NCI-H1092 treated with DMSO at 0.1 percent for 48 hours (cell line): ENCODE measurements at regions not wholly inside any gene's neighbourhood (a gene's known extent, or its start where the extent isn't known, plus 50 kb on each side); places are given as distances from the start of the nearest gene placed in this dataset.
"Not testable (repeated sequence)": the region's sequence is repeated elsewhere in the genome, so short reads cannot be mapped to it uniquely, and the experiment has no call there.

ENCODE experiments used
- DNase-seq: peaks from one replicate; lab custom pipeline; 2025; lab: John Stamatoyannopoulos, UW

- peak; percentile 53 for DNase-seq
These were observed 545.8 kb downstream of the LIG4 start for GRCh38 chr13:107669391-107669993.

DNA sequence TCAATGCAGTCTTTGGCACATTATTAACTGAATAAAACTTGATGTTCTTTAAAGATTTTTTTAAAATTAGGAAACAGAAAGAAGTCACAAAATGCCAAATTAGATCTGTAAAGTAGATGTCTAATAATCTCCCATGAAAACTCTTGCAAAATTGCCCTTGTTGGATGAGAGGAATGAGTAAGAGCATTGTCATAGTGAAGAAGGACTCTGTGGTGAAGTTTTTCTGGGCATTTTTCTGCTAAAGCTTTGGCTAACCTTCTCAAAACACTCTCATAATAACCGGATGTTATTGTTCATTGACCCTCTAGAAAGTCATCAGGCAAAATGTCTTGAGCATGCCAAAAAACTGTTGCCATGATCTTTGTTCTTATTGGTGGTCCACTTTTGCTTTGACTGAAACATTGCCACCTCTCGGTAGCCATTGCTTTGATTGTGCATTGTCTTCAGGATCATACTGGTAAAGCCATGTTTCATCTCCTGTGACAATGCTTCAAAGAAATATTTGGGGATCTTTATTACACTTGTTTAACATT is 549.3 kb downstream of the LIG4 start:
- DNase-seq: no peak

DNA sequence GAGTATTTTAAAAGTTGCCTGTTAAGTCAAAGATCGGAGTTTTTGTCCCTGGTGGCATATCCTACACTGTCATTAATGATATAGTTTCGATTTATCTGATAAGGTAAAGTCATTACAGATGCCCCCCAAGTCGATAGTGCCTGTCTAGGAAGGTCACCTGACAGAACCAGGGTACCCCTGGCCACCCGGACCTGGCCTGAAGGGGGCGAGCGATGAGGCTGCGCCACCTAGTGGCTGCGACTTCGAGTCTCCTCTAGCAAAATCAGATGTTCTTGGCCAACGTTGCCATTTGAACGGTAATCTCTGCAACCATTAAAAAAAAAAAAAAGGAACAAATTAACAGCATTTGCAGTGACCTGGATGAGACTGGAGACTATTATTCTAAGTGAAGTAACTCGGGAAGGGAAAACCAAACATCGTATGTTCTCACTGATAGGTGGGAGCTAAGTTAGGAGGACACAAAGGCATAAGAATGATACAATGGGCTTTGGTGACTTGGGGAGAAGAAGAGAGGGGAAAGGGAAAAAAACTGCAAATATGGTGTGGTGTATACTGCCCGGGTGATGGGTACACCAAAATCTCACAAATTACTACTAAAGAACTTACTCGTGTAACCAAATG is 565.1 kb downstream of the LIG4 start:
- no peak for DNase-seq

DNA sequence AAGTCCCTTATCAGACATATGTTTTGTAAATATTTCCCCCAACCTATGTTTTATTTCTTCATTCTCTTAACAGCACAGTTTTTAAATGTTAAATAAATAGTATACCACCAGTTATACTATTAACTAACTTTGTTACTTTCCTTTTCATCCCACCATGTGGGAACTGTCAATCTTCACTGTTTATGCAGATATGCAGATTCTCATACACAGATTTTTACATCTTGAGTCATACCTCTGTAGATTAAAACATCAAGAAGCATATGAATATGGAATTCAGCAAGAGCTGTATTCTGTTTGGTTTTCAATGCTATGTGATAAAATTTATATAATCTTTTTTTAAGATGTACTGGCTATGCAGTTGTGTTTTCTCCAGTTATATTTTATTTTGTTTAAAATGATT is 566.3 kb downstream of the LIG4 start:
- no peak for DNase-seq

- DNase-seq: peak; percentile 15
These were observed 571.2 kb downstream of the LIG4 start for GRCh38 chr13:107644136-107644535.

DNA sequence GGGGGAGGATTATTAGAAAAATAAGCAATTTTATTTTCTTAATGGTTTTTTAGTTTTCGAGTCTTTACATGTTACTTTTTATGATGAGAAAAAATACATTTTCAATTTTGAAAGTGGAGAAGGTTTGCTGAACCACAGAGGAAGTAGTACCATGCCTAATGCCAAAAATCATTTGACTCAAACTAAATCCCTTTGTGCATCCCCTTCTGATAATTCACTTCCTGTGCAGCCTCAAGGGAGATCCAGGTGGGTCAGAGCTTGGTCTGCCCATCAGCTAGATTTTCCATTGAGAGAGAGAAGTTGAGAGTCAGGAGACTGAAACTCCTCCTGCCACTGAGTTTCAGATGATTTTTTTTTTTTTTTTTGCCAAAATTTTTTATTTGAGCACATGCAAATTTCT is 571.7 kb downstream of the LIG4 start:
- DNase-seq: peak; percentile 61

DNA sequence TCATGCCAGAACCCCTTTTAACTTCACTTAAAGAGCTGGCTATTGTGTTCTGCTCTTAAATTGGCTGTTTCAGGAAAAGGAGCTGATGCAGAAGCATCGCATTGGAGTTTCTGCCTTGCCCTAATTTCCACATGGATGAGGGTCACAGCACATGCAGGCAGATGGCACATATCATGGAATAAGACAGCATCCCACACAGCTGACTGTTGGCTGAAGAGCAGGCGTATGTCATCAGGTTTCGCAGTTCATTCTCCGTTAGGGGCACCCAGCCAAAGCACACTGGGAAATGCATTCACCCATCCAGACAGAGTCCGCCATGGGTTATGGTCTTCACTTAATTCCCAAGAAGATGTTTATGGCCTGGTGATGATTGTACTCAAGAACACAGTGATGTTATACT is 572.5 kb downstream of the LIG4 start:
- DNase-seq: peak; percentile 95

DNA sequence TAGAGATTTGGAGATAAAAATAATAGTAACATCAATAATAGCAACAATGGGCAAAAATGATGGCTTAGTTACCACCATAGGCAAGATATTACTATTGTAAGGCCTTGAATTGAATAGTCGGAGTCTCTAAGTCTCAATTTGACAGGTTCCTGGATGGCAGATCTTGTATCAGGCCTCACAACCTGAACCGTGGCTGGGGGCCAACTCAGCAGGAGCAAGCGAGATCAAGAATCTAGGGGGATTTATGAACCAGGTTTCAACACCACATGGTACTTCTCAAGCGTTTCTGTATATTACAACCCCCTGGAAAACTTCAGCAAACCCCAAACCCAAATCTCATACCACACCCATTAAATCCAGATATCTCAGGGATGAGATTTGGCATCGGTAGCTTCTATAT is 573.8 kb downstream of the LIG4 start:
- DNase-seq: no peak

- DNase-seq: no peak
These were observed 589.7 kb downstream of the LIG4 start for GRCh38 chr13:107625648-107626047.

DNA sequence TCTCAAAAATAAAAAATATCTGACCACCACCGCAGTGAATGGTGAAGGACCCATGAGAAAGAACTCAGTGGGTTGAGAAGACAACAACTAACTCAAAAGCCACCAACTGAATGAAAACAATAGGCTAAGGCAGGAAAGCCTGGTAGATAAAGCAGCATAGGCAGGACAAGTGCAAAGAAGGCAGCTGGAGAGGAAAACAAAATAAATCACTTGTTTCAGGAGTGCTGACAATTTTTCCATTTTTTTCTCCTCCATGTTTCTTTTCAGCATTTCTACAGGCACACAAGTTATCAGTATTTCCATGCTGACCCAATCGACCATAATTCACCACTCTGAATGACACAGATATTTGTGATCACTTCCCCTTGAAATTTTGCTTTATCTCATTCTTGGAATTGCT is 597.8 kb downstream of the LIG4 start:
- DNase-seq: no peak

- no peak for DNase-seq
These were observed 603.0 kb downstream of the LIG4 start for GRCh38 chr13:107612376-107612775.

DNA sequence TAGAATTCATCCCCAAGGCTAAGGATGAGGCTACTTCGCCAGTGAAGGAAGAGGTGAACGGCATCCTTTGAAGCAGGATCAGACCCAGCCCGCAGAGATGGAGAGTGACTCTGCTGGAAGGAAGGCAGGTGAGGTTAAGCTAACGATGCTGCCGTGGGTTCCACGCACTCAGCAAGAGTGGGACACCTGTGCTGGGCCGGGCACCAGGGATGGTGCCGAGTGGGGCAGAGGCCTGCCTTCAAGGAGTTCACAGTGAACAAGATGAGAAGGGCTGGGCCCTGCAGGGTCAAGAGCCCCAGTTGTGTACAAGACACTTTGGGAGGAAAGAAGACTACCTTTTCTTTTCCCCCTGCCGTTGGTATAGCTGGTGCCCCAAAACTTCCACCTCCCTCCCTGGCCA is 606.6 kb downstream of the LIG4 start:
- no peak for DNase-seq

GRCh38 chr13:107600971-107601370 is 614.4 kb downstream of the LIG4 start:
- DNase-seq: no peak

GRCh38 chr13:107596306-107596705 is 619.0 kb downstream of the LIG4 start:
- DNase-seq: not testable (repeated sequence)

- DNase-seq: no peak
These were observed 624.8 kb downstream of the LIG4 start for GRCh38 chr13:107590556-107590955.

- no peak for DNase-seq
These were observed 627.7 kb downstream of the LIG4 start for GRCh38 chr13:107587681-107588080.

DNA sequence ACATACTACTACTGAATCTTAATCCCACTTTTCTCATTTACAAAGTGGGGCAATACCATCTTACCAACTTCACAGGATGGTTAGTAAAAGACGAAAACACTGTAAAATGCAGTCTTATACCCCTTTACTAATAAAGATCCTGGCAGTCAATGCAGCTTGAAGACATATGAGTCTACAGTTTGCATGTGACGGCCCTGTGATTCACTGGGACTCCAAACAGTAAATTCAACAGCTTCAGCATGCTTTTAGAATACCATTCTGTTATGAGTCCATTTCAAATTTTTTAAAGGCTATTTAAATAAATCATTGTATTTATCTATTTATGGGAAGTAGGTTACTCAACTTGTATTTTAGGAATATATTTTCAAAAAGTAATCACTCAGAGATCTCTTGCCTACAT is 629.1 kb downstream of the LIG4 start:
- DNase-seq: no peak

GRCh38 chr13:107585469-107586180 is 629.7 kb downstream of the LIG4 start:
- peak; percentile 24 for DNase-seq

DNA sequence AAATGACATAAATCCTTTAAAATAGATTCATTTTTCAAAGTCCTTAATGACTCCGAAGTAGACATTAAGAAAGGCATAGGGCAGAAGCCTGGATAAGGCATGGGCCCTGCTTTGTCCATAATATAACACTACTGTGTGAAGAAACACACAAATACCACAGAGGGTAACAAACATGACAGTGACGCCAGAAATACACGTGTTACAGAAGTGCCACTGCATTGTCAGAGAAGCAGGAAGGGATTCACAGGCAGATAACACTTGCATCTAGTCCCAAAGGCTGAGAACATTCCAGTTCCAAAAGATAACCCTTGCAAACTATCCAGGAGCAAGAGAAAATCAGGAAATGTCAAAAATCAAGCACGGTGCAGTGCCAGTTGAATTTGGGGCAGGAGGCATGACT is 633.2 kb downstream of the LIG4 start:
- no peak for DNase-seq

GRCh38 chr13:107580741-107581412 is 634.5 kb downstream of the LIG4 start:
- no peak for DNase-seq

DNA sequence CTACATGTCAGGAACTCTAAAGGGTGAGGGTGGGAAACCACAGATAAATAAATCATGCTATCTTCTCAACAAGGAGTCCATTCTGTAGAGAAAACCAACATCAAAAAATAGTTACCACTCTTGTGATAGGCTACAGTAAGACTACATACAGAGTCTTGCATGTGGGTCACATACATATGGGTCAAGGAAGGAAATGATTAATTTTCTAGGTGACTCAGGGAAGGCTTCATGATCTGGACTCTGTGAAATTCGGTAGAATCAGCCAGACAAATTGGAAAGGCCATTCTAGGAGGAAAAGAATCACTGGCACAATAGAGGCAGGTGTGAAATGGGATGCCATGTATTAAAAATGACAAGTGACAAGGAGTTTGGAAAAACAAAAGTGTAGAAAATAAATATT is 638.9 kb downstream of the LIG4 start:
- no peak for DNase-seq

DNA sequence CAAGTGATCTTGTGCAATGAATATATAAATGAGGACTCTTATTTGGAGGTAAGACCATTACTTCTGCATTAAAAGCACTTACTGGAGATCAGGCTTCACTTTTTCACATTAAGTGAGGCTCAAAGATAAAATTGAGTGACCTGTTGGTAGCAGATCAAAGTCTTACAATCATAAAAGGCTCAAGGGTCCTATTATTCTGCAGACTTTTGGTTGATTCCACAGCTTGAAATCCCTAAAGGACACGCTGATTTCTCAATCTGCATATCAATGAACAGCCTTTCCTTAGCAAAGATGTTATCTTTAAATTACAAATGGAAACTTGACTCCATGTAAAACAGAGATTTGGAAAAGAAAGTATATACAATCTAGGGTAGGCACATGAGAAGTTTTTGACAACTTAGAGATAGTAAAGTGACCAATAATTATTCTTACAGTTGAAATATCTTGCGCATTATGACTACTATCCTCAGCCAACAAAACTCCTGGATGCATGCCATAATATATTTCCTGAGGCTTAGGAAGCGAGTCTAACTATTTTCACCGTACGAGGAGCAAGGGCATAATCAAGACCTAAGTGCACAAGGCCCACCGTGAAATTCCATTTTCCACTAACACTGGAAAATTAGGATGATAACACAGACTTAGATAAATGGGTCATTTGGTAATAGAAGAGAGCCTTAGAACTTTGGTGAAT is 640.7 kb downstream of the LIG4 start:
- DNase-seq: no peak
